H1 (cell line): ENCODE measurements at regions not wholly inside any gene's neighbourhood (a gene's known extent, or its start where the extent isn't known, plus 50 kb on each side); places are given as distances from the start of the nearest gene placed in this dataset.

Experiments
- CTCF ChIA-PET: fragments of 300-600 bp; sonication (Branson Sonifier 250); formaldehyde crosslinking; loops from one replicate; lab custom pipeline; 2021; ENCODE audit not compliant: partially characterized antibody; lab: Charles Lee
- POLR2A ChIA-PET: fragments of 300-600 bp; sonication (Branson Sonifier 250); formaldehyde crosslinking; loops from one replicate; lab custom pipeline; 2021; ENCODE audit warnings: inconsistent platforms; ENCODE audit not compliant: partially characterized antibody; lab: Charles Lee
- DNase-seq, 2 experiments: peaks; one replicate each; pipeline versions ENCODE4 v3.0.0 to v3.0.0-alpha.2; 2010 to 2022; ENCODE audit warnings: low spot score in 2 of 2, low read depth in 1 of 2, mixed read lengths in 1 of 2
- FAIRE-seq: peaks from 2 replicates; lab custom pipeline; 2011; peaks lifted over from hg19 to GRCh38; lab: Jason Lieb, UNC
- H2AFZ ChIP-seq: 2 replicates; pipeline ENCODE4 v1.8.1; 2012; ENCODE audit warnings: low read length, inconsistent platforms
- H2AK5ac ChIP-seq: 2 replicates; pipeline ENCODE4 v1.6.1; 2013; ENCODE audit warnings: low read depth, low read length
- H2BK120ac ChIP-seq: replicated peaks from 2 replicates; pipeline ENCODE3; 2013; ENCODE audit warnings: low read depth, low read length, inconsistent platforms
- H2BK12ac ChIP-seq: 2 replicates; pipeline ENCODE4 v1.6.1; 2013; ENCODE audit warnings: low read depth, low read length
- H2BK15ac ChIP-seq: 2 replicates; pipeline ENCODE4 v1.6.1; 2013; ENCODE audit warnings: low read length
- H2BK20ac ChIP-seq: 2 replicates; pipeline ENCODE4 v1.6.1; 2013; ENCODE audit warnings: low read length
- H2BK5ac ChIP-seq: 2 replicates; pipeline ENCODE4 v1.6.1; 2013; ENCODE audit warnings: low read depth, low read length
- H3K14ac ChIP-seq: 2 replicates; pipeline ENCODE4 v1.6.1; 2013; ENCODE audit warnings: inconsistent platforms; ENCODE audit not compliant: insufficient read length
- H3K18ac ChIP-seq: 2 replicates; pipeline ENCODE4 v1.6.1; 2013; ENCODE audit warnings: low read length; ENCODE audit errors: extremely low read depth
- H3K23ac ChIP-seq: 2 replicates; pipeline ENCODE4 v1.6.1; 2013; ENCODE audit warnings: inconsistent platforms; ENCODE audit not compliant: insufficient read length
- H3K23me2 ChIP-seq: 2 replicates; pipeline ENCODE4 v1.6.1; 2013; ENCODE audit warnings: low read depth, low read length
- H3K27ac ChIP-seq: 2 replicates; pipeline ENCODE4 v1.6.1; 2011; ENCODE audit warnings: low read depth, low read length, inconsistent platforms
- H3K27me3 ChIP-seq, 4 experiments: replicated peaks in 1 of 4; 1 replicate in 1 of 4; 2 replicates in 3 of 4; pipeline versions ENCODE4 v1.6.1 to v1.8.1; 2011 to 2013; ENCODE audit warnings: low read length in 3 of 4, mild to moderate bottlenecking in 3 of 4, inconsistent platforms in 2 of 4, mixed read lengths in 2 of 4, moderate library complexity in 1 of 4; ENCODE audit not compliant: control insufficient read depth in 3 of 4, insufficient read depth in 3 of 4; ENCODE audit errors: extremely low read depth in 1 of 4
- H3K36me3 ChIP-seq, 4 experiments: 2 replicates each; pipeline versions ENCODE4 v1.6.1 to v1.8.1; 2011 to 2013; ENCODE audit warnings: mild to moderate bottlenecking in 4 of 4, low read length in 3 of 4, moderate library complexity in 2 of 4, control low read depth in 1 of 4, inconsistent platforms in 1 of 4; ENCODE audit not compliant: insufficient read depth in 4 of 4, control insufficient read depth in 2 of 4
- H3K4ac ChIP-seq: replicated peaks from 2 replicates; pipeline ENCODE3; 2013; ENCODE audit warnings: low read length, low read depth, mixed read lengths, inconsistent platforms; ENCODE audit not compliant: insufficient read length
- H3K4me1 ChIP-seq, 4 experiments: replicated peaks in 1 of 4; 1 replicate in 1 of 4; 2 replicates in 3 of 4; pipeline versions ENCODE4 v1.6.1 to v1.8.1; 2011 to 2013; ENCODE audit warnings: low read length in 3 of 4, inconsistent platforms in 2 of 4, mixed read lengths in 1 of 4; ENCODE audit not compliant: insufficient read depth in 4 of 4, control insufficient read depth in 3 of 4
- H3K4me2 ChIP-seq, 2 experiments: 2 replicates each; pipeline versions ENCODE4 v1.6.1 to v1.8.1; 2011 to 2013; ENCODE audit warnings: low read depth in 2 of 2, low read length in 2 of 2, control low read depth in 1 of 2, inconsistent platforms in 1 of 2, mild to moderate bottlenecking in 1 of 2; ENCODE audit not compliant: insufficient read depth in 1 of 2
- H3K4me3 ChIP-seq, 4 experiments: fragments of 200-600, 300-600 bp in 1 of 4; sonication (generic), shearing (Covaris generic), sonication (Bioruptor Twin) in 1 of 4; 2 replicates each; pipeline versions ENCODE4 v1.5.1 to v1.8.1; 2011 to 2016; ENCODE audit warnings: low read length in 4 of 4, low read depth in 3 of 4, control low read depth in 2 of 4, inconsistent platforms in 2 of 4, mild to moderate bottlenecking in 2 of 4, mixed read lengths in 1 of 4, moderate library complexity in 1 of 4; ENCODE audit not compliant: insufficient read depth in 2 of 4; ENCODE audit errors: extremely low read depth in 1 of 4
- H3K56ac ChIP-seq: replicated peaks from 2 replicates; pipeline ENCODE3; 2013; ENCODE audit warnings: low read depth, mild to moderate bottlenecking, mixed read lengths, low read length, inconsistent platforms; ENCODE audit not compliant: insufficient read length
- H3K79me1 ChIP-seq: 2 replicates; pipeline ENCODE4 v1.6.1; 2013; ENCODE audit warnings: low read depth, low read length, control low read depth
- H3K79me2 ChIP-seq, 2 experiments: 2 replicates each; pipeline versions ENCODE4 v1.6.1 to v1.8.1; 2012 to 2013; ENCODE audit warnings: low read length in 2 of 2, mild to moderate bottlenecking in 2 of 2, inconsistent platforms in 1 of 2; ENCODE audit not compliant: insufficient read depth in 2 of 2, control insufficient read depth in 1 of 2
- H3K9ac ChIP-seq, 4 experiments: replicated peaks in 1 of 4; 1 replicate in 1 of 4; 2 replicates in 3 of 4; pipeline versions ENCODE4 v1.6.1 to v1.8.1; 2011 to 2013; ENCODE audit warnings: low read depth in 3 of 4, low read length in 3 of 4, control low read depth in 2 of 4, mild to moderate bottlenecking in 2 of 4, moderate library complexity in 2 of 4, inconsistent platforms in 1 of 4; ENCODE audit errors: extremely low read depth in 1 of 4
- H3K9me3 ChIP-seq, 2 experiments: 2 replicates each; pipeline versions ENCODE4 v1.6.1 to v1.8.1; 2012 to 2013; ENCODE audit warnings: mild to moderate bottlenecking in 2 of 2, moderate library complexity in 2 of 2, control low read depth in 1 of 2, inconsistent platforms in 1 of 2, low read depth in 1 of 2, low read length in 1 of 2, mixed read lengths in 1 of 2; ENCODE audit not compliant: insufficient read depth in 2 of 2
- H4K20me1 ChIP-seq, 2 experiments: replicated peaks in 1 of 2; 2 replicates each; pipeline versions ENCODE3 to v1.8.1; 2011 to 2013; ENCODE audit warnings: inconsistent platforms in 2 of 2, low read length in 2 of 2, mild to moderate bottlenecking in 1 of 2; ENCODE audit not compliant: insufficient read depth in 2 of 2, control insufficient read depth in 1 of 2
- H4K5ac ChIP-seq: 2 replicates; pipeline ENCODE4 v1.6.1; 2013; ENCODE audit warnings: low read length, low read depth, mixed read lengths, inconsistent platforms; ENCODE audit not compliant: insufficient read length
- H4K8ac ChIP-seq: 2 replicates; pipeline ENCODE4 v1.8.0; 2013; ENCODE audit warnings: mild to moderate bottlenecking, moderate library complexity, low read length, inconsistent platforms; ENCODE audit not compliant: insufficient read depth; ENCODE audit errors: extremely low read depth
- H4K91ac ChIP-seq: replicated peaks from 2 replicates; pipeline ENCODE3; 2013; ENCODE audit warnings: low read length, mixed read lengths, inconsistent platforms; ENCODE audit not compliant: insufficient read length
- WGBS, 2 experiments: shearing (Covaris generic) in 1 of 2; methylation state at CpG; one replicate each; pipeline versions ENCODE4 v1.1.6 to v1.1.7; 2013 to 2015; ENCODE audit warnings: low lambda C conversion rate in 2 of 2, mixed read lengths in 2 of 2, inconsistent platforms in 1 of 2, low coverage in 1 of 2, missing lambda C conversion rate in 1 of 2; ENCODE audit not compliant: insufficient replicate concordance in 2 of 2, insufficient coverage in 1 of 2, insufficient read length in 1 of 2; ENCODE audit errors: extremely low coverage in 1 of 2, missing lambda C conversion rate in 1 of 2; 5-methylcytosine and 5-hydroxymethylcytosine counted together
- TF ChIP-seq, protein P1 (sequence below): fragments of 300-600 bp; sonication (generic); IDR thresholded peaks from 2 replicates; pipeline ENCODE4 v1.7.1; 2012; ENCODE audit warnings: low read length, moderate library complexity, mild to moderate bottlenecking, inconsistent platforms; ENCODE audit not compliant: insufficient replicate concordance

DNA sequence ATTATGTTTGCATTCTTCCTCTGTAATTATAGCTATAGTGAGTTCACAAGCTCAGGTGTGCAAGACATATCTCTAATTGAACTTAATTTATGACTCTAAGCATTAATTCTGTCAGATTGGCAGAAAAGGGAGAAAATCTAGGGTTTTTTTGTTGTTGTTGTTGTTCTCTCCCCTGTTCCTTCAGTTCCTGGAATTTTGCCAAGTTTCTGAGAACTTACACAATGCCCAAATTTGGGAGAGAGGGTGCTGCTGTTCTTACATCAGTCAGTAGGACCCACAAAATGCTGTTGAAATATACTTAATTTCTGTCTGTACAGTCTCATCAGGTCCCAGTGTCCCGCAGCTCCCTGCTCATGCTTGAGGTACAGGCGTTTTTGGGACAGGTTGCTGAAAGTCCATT is 221.8 kb upstream of the RBMS1 start:
- Histone ChIP-seq H2AFZ (peak overlapping the region; percentile 89; the same call in 1 of the 2 replicates), H4K20me1 (no peaks in the 10 kb centered on the region), H4K91ac (no peak overlapping the region), H3K27ac (no peak overlapping the region), H3K4me3 (no peak overlapping the region), H3K36me3 (no peaks in the 10 kb centered on the region), H3K4ac (no peak overlapping the region), H3K23me2 (no peaks in the 10 kb centered on the region), H3K14ac (no peak overlapping the region), H2BK15ac (no peak overlapping the region), H3K27me3 (no peaks in the 10 kb centered on the region), H3K56ac (no peak overlapping the region), H2AK5ac (no peak overlapping the region), H3K9me3 (no peaks in the 10 kb centered on the region), H2BK12ac (no peak overlapping the region), H4K5ac (no peak overlapping the region), H4K8ac (no peak overlapping the region), H2BK5ac (no peak overlapping the region), H3K23ac (no peak overlapping the region), H3K79me1 (no peaks in the 10 kb centered on the region), H3K4me1 (no peaks in the 10 kb centered on the region), H3K4me2 (no peak overlapping the region), H3K18ac (no peak overlapping the region), H3K79me2 (no peaks in the 10 kb centered on the region), H2BK120ac (no peak overlapping the region), H2BK20ac (no peak overlapping the region), H3K9ac (no peak overlapping the region)
- WGBS, 2 experiments, result 87% methylated on average over 2 of the region's 2 CpGs; no CpG with 5 or more reads in 1 of the 2 experiments
- POLR2A ChIA-PET, result no interaction called here
- CTCF ChIA-PET, result interaction anchor here (0.8 to 1.3 kb wide), 2 partner anchors 25 to 31 kb away, joined by 3 read pairs; no protein-coding TSS in a partner anchor
- FAIRE-seq (no peak), DNase-seq (no peak)
- TF ChIP-seq, protein P1, sequence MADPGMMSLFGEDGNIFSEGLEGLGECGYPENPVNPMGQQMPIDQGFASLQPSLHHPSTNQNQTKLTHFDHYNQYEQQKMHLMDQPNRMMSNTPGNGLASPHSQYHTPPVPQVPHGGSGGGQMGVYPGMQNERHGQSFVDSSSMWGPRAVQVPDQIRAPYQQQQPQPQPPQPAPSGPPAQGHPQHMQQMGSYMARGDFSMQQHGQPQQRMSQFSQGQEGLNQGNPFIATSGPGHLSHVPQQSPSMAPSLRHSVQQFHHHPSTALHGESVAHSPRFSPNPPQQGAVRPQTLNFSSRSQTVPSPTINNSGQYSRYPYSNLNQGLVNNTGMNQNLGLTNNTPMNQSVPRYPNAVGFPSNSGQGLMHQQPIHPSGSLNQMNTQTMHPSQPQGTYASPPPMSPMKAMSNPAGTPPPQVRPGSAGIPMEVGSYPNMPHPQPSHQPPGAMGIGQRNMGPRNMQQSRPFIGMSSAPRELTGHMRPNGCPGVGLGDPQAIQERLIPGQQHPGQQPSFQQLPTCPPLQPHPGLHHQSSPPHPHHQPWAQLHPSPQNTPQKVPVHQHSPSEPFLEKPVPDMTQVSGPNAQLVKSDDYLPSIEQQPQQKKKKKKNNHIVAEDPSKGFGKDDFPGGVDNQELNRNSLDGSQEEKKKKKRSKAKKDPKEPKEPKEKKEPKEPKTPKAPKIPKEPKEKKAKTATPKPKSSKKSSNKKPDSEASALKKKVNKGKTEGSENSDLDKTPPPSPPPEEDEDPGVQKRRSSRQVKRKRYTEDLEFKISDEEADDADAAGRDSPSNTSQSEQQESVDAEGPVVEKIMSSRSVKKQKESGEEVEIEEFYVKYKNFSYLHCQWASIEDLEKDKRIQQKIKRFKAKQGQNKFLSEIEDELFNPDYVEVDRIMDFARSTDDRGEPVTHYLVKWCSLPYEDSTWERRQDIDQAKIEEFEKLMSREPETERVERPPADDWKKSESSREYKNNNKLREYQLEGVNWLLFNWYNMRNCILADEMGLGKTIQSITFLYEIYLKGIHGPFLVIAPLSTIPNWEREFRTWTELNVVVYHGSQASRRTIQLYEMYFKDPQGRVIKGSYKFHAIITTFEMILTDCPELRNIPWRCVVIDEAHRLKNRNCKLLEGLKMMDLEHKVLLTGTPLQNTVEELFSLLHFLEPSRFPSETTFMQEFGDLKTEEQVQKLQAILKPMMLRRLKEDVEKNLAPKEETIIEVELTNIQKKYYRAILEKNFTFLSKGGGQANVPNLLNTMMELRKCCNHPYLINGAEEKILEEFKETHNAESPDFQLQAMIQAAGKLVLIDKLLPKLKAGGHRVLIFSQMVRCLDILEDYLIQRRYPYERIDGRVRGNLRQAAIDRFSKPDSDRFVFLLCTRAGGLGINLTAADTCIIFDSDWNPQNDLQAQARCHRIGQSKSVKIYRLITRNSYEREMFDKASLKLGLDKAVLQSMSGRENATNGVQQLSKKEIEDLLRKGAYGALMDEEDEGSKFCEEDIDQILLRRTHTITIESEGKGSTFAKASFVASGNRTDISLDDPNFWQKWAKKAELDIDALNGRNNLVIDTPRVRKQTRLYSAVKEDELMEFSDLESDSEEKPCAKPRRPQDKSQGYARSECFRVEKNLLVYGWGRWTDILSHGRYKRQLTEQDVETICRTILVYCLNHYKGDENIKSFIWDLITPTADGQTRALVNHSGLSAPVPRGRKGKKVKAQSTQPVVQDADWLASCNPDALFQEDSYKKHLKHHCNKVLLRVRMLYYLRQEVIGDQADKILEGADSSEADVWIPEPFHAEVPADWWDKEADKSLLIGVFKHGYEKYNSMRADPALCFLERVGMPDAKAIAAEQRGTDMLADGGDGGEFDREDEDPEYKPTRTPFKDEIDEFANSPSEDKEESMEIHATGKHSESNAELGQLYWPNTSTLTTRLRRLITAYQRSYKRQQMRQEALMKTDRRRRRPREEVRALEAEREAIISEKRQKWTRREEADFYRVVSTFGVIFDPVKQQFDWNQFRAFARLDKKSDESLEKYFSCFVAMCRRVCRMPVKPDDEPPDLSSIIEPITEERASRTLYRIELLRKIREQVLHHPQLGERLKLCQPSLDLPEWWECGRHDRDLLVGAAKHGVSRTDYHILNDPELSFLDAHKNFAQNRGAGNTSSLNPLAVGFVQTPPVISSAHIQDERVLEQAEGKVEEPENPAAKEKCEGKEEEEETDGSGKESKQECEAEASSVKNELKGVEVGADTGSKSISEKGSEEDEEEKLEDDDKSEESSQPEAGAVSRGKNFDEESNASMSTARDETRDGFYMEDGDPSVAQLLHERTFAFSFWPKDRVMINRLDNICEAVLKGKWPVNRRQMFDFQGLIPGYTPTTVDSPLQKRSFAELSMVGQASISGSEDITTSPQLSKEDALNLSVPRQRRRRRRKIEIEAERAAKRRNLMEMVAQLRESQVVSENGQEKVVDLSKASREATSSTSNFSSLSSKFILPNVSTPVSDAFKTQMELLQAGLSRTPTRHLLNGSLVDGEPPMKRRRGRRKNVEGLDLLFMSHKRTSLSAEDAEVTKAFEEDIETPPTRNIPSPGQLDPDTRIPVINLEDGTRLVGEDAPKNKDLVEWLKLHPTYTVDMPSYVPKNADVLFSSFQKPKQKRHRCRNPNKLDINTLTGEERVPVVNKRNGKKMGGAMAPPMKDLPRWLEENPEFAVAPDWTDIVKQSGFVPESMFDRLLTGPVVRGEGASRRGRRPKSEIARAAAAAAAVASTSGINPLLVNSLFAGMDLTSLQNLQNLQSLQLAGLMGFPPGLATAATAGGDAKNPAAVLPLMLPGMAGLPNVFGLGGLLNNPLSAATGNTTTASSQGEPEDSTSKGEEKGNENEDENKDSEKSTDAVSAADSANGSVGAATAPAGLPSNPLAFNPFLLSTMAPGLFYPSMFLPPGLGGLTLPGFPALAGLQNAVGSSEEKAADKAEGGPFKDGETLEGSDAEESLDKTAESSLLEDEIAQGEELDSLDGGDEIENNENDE, result no peak
